Aorta (tissue), 5 donors: ENCODE measurements at regions not wholly inside any gene's neighbourhood (a gene's known extent, or its start where the extent isn't known, plus 50 kb on each side); places are given as distances from the start of the nearest gene placed in this dataset.

Experiments
- ATAC-seq: fragments of 200-7000 bp; cut with Tn5 transposase; one replicate; pipeline ENCODE4 v1.9.1; 2022; ENCODE audit warnings: moderate library complexity; ENCODE audit not compliant: low FRiP score
- DNase-seq, 2 donors: peaks; one replicate each; pipeline ENCODE4 v3.0.0-alpha.2; 2020
- H3K27ac ChIP-seq, 2 donors: one replicate each; pipeline ENCODE4 v1.5.1; 2013; ENCODE audit warnings: low read length in 2 of 2, mild to moderate bottlenecking in 2 of 2, moderate library complexity in 2 of 2, control low read depth in 1 of 2, inconsistent platforms in 1 of 2, low read depth in 1 of 2
- H3K27me3 ChIP-seq, 2 donors: one replicate each; pipeline ENCODE4 v1.6.1; 2013; ENCODE audit warnings: control low read depth in 1 of 2, low read length in 1 of 2, mild to moderate bottlenecking in 1 of 2, moderate library complexity in 1 of 2; ENCODE audit not compliant: insufficient read depth in 2 of 2, control insufficient read depth in 1 of 2
- H3K36me3 ChIP-seq, 2 donors: one replicate each; pipeline ENCODE4 v1.6.1; 2013; ENCODE audit warnings: control low read depth in 1 of 2, low read length in 1 of 2, mild to moderate bottlenecking in 1 of 2; ENCODE audit not compliant: insufficient read depth in 2 of 2, control insufficient read depth in 1 of 2
- H3K4me1 ChIP-seq, 2 donors: one replicate each; pipeline ENCODE4 v1.6.1; 2013; ENCODE audit warnings: low read length in 2 of 2, control low read depth in 1 of 2, mild to moderate bottlenecking in 1 of 2, moderate library complexity in 1 of 2; ENCODE audit not compliant: insufficient read depth in 2 of 2, control insufficient read depth in 1 of 2
- H3K4me3 ChIP-seq, 2 donors: one replicate each; pipeline ENCODE4 v1.5.1; 2013; ENCODE audit warnings: low read length in 2 of 2, control low read depth in 1 of 2, mild to moderate bottlenecking in 1 of 2
- H3K9me3 ChIP-seq: one replicate; pipeline ENCODE4 v1.6.1; 2013; ENCODE audit warnings: mild to moderate bottlenecking, low read length; ENCODE audit not compliant: control insufficient read depth
- WGBS, 2 donors: extraction: QIAGEN DNeasy Blood & Tissue Kit; methylation state at CpG; one replicate each; pipeline ENCODE4 v1.1.7; 2013; 5-methylcytosine and 5-hydroxymethylcytosine counted together
- intact Hi-C, 2 donors: fragments of 100-400 bp; cut with DNase I; formaldehyde crosslinking; loops; one replicate each; pipeline versions ENCODE4 v1.14.2 to v1.15.0; 2022
- donor health status: healthy with polysubstance abuse.
- donor health status: Bipolar disorder and iron deficiency.
- donor health status: DM: no; HTN: no; CAD: no.
- donor health status: DM: no; HTN: no; CAD: no.
- donor health status: DM: yes; HTN: yes; CAD: no.

DNA sequence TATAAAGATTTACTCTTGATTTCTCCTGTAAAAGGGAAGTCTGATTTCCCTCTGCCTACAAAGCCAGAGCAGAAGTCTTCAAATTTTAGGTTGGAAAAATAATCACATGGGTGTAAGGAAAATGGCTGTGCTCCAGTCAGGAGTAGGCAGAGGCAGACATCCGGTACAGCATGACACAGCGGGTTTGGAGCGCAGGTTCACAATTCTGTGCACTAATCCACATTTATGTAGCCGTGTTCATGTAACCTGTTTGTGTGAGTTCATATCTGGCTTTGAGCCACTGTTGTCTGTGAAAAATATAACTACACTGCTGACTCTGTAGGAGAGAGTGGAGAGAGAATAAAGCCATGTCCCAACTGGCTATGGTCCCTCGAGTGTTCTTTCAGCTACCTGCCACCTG lies 248.0 kb downstream of the CASP12 start:
- no peaks in the 10 kb centered on the region for H3K4me1 ChIP-seq
- DNase-seq (no peak), ATAC-seq (no peak)
- H3K27ac ChIP-seq, result no peak overlapping the region
- 92 to 93% methylated on average over 5 of the region's 5 CpGs for WGBS, 2 donors
- no peaks in the 10 kb centered on the region for H3K36me3 ChIP-seq
- H3K9me3 ChIP-seq, result no peaks in the 10 kb centered on the region
- intact Hi-C loops, result no loop called here
- H3K27me3 ChIP-seq, result no peaks in the 10 kb centered on the region
- no peak overlapping the region for H3K4me3 ChIP-seq

DNA sequence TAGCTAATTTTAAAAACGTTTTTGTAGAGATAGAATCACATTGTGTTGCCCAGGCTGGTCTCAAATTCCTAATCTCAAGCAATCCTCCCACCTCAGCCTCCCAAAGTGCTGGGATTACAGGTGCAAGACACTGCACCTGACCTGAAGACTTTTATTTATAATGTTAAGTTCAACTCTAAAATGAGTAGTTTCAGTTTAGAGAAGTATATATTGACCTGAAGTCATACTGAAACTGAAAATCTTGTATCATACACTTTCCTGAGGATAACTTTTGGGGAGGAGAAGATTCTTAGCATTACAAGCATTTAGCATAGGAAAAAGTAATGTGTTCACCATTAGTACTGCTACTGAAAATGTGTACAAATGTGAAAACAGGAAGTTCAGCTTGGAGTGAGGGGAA lies 249.3 kb downstream of the CASP12 start:
- intact Hi-C loops, result no loop called here
- 29 to 32% methylated on average over 1 of the region's 1 CpG for WGBS, 2 donors

DNA sequence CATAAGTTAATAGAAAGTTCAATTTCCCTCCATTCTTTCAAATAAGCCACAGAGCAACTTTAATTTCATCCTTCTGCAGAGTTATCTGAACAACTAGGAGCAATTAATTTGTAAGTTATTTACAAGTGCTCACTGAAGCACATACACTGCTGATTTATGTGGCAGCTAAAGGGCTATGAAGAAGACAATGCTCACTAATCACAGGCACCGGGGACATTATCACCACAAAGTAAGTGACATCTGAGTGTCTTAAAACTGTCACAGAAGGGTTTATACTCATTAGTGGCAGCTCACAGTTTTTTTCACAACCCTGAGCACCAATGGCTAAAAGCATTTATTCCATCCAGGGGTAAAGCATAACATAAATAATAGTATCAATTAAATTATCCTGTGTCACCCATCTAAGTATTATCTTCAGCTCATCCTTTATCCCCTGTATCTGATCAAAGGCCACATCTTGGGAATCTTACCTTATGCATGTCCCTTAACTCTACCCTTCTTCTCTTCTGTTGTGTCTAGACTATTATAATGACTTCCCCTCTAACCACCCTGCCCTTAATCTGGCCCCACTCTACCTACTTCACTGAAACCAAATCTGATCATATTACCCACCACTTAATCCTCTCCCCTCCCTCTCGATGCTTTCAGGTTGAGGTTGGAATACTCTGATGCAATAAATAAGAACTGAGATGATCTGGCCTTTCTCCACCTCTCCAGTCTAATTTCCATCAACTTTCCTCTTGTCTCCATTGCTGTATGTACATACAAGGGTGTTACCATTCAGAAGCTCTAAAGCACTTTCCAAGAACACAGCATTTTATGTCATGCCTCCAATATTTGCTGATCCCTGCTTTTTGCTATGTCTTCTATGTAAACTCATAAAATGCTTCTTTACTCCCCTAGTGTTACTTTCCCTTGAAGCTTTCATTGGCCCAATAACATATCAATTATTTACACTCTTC lies 252.7 kb downstream of the CASP12 start:
- WGBS, 2 donors, result 69 to 76% methylated on average over 2 of the region's 2 CpGs
- Histone ChIP-seq H3K4me1 (no peaks in the 10 kb centered on the region), H3K36me3 (no peaks in the 10 kb centered on the region), H3K27me3 (no peaks in the 10 kb centered on the region), H3K4me3 (no peak overlapping the region), H3K27ac (no peak overlapping the region), H3K9me3 (no peaks in the 10 kb centered on the region)
- no peak for ATAC-seq
- DNase-seq, result no peak
- intact Hi-C loops, result no loop called here

More for the DNA sequence above, 249.3 kb downstream of the CASP12 start:
- Histone ChIP-seq H3K27me3 (no peaks in the 10 kb centered on the region), H3K4me3 (no peak overlapping the region), H3K4me1 (no peaks in the 10 kb centered on the region), H3K9me3 (no peaks in the 10 kb centered on the region), H3K27ac (no peak overlapping the region), H3K36me3 (no peaks in the 10 kb centered on the region)
- DNase-seq, result no peak
- ATAC-seq, result no peak

DNA sequence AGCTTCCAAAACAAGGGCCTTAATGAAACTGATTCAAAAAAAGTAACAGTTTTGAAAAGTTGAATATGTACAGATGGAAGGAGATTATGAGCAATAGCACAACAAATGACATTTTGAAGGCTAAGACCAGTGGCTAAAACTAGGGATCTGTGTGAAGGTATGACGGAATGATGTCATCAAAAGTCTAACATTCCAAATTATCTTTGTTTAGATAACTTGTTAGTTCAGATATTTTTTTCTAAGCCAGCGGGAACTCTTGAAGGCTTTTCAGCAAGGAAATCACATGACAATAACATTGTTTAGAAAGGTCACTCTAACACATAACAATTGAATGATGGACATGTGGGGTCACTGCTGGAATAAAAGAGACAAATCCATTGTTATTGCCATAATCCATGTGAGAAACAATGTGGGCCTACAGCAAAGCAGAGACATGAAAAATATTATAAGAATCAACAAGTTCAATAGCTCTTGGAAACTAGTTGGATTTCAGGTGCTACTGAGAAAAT lies 260.5 kb downstream of the CASP12 start:
- 61 to 72% methylated on average over 2 of the region's 2 CpGs for WGBS, 2 donors
- intact Hi-C loops, result no loop called here
- H3K27me3 ChIP-seq, result no peaks in the 10 kb centered on the region
- no peak overlapping the region for H3K4me3 ChIP-seq
- DNase-seq (no peak), ATAC-seq (no peak)
- no peak overlapping the region for H3K27ac ChIP-seq
- H3K36me3 ChIP-seq, result no peaks in the 10 kb centered on the region
- no peaks in the 10 kb centered on the region for H3K9me3 ChIP-seq
- no peaks in the 10 kb centered on the region for H3K4me1 ChIP-seq

DNA sequence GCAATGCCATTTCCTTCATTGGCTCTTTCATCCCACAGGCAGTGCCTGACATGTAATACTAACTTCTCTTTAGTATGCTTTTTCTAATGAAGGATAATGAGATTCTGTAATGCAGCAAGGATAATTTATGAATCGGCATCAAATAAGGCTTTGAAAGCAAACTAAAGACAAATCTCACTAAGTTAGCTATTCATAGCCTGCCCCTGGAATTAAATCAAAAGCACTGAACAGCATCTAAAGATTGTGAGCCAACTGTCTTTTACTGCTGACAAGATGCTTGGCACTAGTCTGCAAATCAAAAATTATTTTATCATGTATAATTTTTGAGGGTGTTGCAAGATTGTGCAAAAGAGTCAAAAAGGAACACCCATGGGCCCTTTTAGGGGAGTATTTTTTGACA lies 265.0 kb downstream of the CASP12 start:
- DNase-seq (no peak), ATAC-seq (no peak)
- Histone ChIP-seq H3K4me1 (no peaks in the 10 kb centered on the region), H3K27ac (no peak overlapping the region), H3K36me3 (no peaks in the 10 kb centered on the region), H3K9me3 (no peaks in the 10 kb centered on the region), H3K27me3 (no peaks in the 10 kb centered on the region), H3K4me3 (no peak overlapping the region)
- intact Hi-C loops, result no loop called here
- WGBS, 2 donors, result 51 to 77% methylated on average over 1 of the region's 1 CpG

DNA sequence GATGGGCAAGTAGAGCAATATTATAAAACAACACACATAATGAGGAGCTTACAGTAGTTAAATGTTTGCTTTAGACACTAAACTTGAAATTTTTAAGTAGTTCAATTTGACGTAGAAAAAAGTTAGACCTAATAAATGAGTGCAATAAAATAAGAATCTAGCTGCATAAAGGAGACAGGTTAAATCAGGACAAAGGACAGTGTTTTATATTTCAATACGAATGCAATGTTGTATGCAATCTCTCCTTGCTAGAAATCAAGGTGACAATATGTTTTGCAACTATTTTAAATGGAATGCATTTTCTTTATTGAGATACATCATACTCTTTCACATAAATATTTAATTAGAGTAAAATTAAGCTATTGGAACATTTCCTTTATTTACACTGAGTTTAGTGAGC lies 267.9 kb downstream of the CASP12 start:
- Histone ChIP-seq H3K9me3 (no peaks in the 10 kb centered on the region), H3K4me3 (no peak overlapping the region), H3K27me3 (no peaks in the 10 kb centered on the region), H3K36me3 (no peaks in the 10 kb centered on the region), H3K4me1 (no peaks in the 10 kb centered on the region), H3K27ac (no peak overlapping the region)
- ATAC-seq, result no peak
- no peak for DNase-seq
- WGBS, 2 donors, result 88 to 89% methylated on average over 2 of the region's 2 CpGs
- intact Hi-C loops, result no loop called here

DNA sequence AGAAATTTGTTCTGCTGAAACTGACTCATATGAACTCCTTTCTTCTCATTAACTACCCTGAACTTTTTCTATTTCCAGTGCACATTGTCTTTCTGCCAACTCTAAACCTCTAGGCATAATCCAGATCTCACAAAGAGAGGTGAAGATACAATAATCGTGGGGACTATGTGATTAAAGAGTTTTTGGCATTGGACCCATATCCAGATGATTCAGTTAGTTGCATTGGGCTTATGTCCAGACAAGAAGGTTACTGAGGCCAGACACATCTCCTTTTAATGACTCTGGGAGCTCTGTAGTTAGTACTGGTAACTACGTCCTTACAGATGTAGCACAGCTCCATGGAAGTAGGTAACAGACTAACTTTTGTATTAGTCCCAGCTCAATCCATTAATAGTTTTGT lies 273.0 kb downstream of the CASP12 start:
- ATAC-seq (no peak), DNase-seq (no peak)
- Histone ChIP-seq H3K4me1 (no peaks in the 10 kb centered on the region), H3K4me3 (no peak overlapping the region), H3K27ac (no peak overlapping the region), H3K36me3 (no peaks in the 10 kb centered on the region), H3K9me3 (no peaks in the 10 kb centered on the region), H3K27me3 (no peaks in the 10 kb centered on the region)
- intact Hi-C loops, result no loop called here
- WGBS, 2 donors, result 44 to 50% methylated on average over 2 of the region's 2 CpGs

DNA sequence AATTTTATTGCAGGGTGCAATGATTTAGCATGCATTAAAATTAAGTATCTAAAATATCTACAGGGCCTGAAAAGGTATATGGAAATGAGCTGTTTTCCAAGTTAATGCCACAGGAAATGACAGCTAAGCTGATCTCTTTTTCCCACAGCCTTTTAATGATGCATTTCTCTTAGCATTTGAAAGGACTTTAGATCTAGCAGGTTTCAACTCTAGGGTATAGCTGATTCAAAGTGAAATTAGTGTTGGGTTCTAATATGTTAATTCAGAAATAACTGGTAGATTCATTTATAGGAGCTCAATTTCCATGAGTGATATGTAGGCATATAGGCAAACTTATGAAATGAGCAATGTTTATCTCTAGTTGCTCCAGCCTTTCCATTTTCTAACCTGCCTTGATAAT lies 274.2 kb downstream of the CASP12 start:
- no peaks in the 10 kb centered on the region for H3K27me3 ChIP-seq
- no peak for DNase-seq
- no peaks in the 10 kb centered on the region for H3K4me1 ChIP-seq
- no peak for ATAC-seq
- intact Hi-C loops, result no loop called here
- H3K4me3 ChIP-seq, result no peak overlapping the region
- H3K9me3 ChIP-seq, result no peaks in the 10 kb centered on the region
- H3K27ac ChIP-seq, result no peak overlapping the region
- no peaks in the 10 kb centered on the region for H3K36me3 ChIP-seq

DNA sequence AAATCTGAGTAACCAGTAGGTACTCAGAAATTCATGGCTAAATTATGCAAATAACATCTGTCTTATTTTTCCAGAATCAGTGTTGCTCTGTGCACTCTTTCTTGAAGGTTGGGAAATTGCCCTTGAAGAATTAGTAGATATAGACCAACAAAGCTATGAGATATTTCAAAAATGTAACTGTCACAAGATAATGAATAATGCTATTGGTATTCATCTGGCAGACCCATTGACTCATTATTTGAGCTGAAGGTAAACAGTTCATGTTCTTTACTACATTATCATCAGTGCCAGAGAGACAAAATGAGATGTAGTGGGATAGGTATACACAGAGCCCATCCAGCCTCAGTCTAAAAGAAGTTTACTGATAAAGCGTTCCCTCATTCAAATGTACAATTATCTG lies 274.7 kb downstream of the CASP12 start:
- Histone ChIP-seq H3K27ac (no peak overlapping the region), H3K4me1 (no peaks in the 10 kb centered on the region), H3K36me3 (no peaks in the 10 kb centered on the region), H3K9me3 (no peaks in the 10 kb centered on the region), H3K27me3 (no peaks in the 10 kb centered on the region), H3K4me3 (no peak overlapping the region)
- WGBS, 2 donors, result 63 to 72% methylated on average over 1 of the region's 1 CpG
- no peak for ATAC-seq
- intact Hi-C loops, result no loop called here
- DNase-seq, result no peak
